ENCODE measurements at regions not wholly inside any gene's neighbourhood (a gene's known extent, or its start where the extent isn't known, plus 50 kb on each side); places are given as distances from the start of the nearest gene placed in this dataset.
"Not testable (repeated sequence)": the region's sequence is repeated elsewhere in the genome, so short reads cannot be mapped to it uniquely, and the experiment has no call there.

- no peak for TF ChIP-seq USF2 (IDR thresholded peaks at IDR 0.05)
Observed at GRCh38 chr3:153785901-153786300, 335.3 kb upstream of the ARHGEF26 start (continued).

- no peak for ATAC-seq
- ChIA-PET CTCF (interaction anchor here (0.6 kb wide), 1 partner anchor 904 kb away, joined by 4 read pairs; no protein-coding TSS in a partner anchor), POLR2A (no interaction called here)
- no peak overlapping the region for H3K27ac ChIP-seq
- no peak overlapping the region for H3K4me3 ChIP-seq
- no peak for FAIRE-seq
- no peaks in the 10 kb centered on the region for H3K4me1 ChIP-seq
- no peaks in the 10 kb centered on the region for H3K9me3 ChIP-seq
- DNase-seq (ENCODE audit: low read depth in 1 of 2, low spot score in 1 of 2) = no peak
- 39% methylated on average over 3 of the region's 3 CpGs for WGBS (ENCODE audit: missing lambda C conversion rate)
- TF ChIP-seq RARB (CRISPR knock-in tag; IDR thresholded peaks at IDR 0.05) (no peak), ZSCAN20 (CRISPR knock-in tag; IDR thresholded peaks at IDR 0.05) (no peak), ELK1 (IDR thresholded peaks at IDR 0.05; ENCODE audit: low read depth, low read length) (no peak), EHMT2 (IDR thresholded peaks at IDR 0.05; ENCODE audit: low read depth) (no peak), REST (IDR thresholded peaks at IDR 0.05) (no peak), ESRRA (IDR thresholded peaks at IDR 0.05; ENCODE audit: borderline replicate concordance, low read length) (no peak)
- H3K4me2 ChIP-seq = no peak overlapping the region
Observed at GRCh38 chr3:153789380-153789779, 331.8 kb upstream of the ARHGEF26 start.

GRCh38 chr3:153797056-153797455, 324.1 kb upstream of the ARHGEF26 start:
- Histone ChIP-seq H3K27ac (0 out of 6 replicates have a peak overlapping the region, but pooled peaks of 1 of the 2 experiments have one; percentile 44), H3K4me2 (peak overlapping the region; percentile 52), H3K4me3 (peak overlapping the region; percentile 30; the same call in 1 of the 3 replicates)
- CTCF ChIA-PET; FAIRE-seq; DNase-seq (ENCODE audit: low read depth in 1 of 2, low spot score in 1 of 2); ATAC-seq; H3K9me3 ChIP-seq; H3K4me1 ChIP-seq; POLR2A ChIA-PET: not testable (repeated sequence)
- 29% methylated on average over 6 of the region's 13 CpGs for whole genome bisulfite sequencing (ENCODE audit: missing lambda C conversion rate)

- Histone ChIP-seq H3K4me2 (no peak overlapping the region), H3K4me1 (no peaks in the 10 kb centered on the region), H3K9me3 (no peaks in the 10 kb centered on the region), H3K4me3 (no peak overlapping the region), H3K27ac (no peak overlapping the region)
- FAIRE-seq = no peak
- ChIA-PET POLR2A (no interaction called here), CTCF (no interaction called here)
- no peak for DNase-seq (ENCODE audit: low read depth in 1 of 2, low spot score in 1 of 2)
- 43% methylated on average over 2 of the region's 2 CpGs for WGBS (ENCODE audit: missing lambda C conversion rate)
- TF ChIP-seq REST (IDR thresholded peaks at IDR 0.05) (no peak), MAFK (IDR thresholded peaks at IDR 0.05; ENCODE audit: partially characterized antibody) (peak; percentile 70)
- no peak for ATAC-seq
Observed at GRCh38 chr3:153809097-153809496, 312.1 kb upstream of the ARHGEF26 start.

Data from A549 (cell line).